Urothelium cell line (cell line): ENCODE measurements at regions not wholly inside any gene's neighbourhood (a gene's known extent, or its start where the extent isn't known, plus 50 kb on each side); places are given as distances from the start of the nearest gene placed in this dataset.

Experiments used
- DNase-seq: peaks from one replicate; pipeline ENCODE4 v3.0.0; 2011; ENCODE audit warnings: low spot score, mixed read lengths
- FAIRE-seq: peaks from 2 replicates; lab custom pipeline; 2011; peaks lifted over from hg19 to GRCh38; lab: Jason Lieb, UNC

GRCh38 chr5:39850291-39850690 lies 425.5 kb upstream of the DAB2 start:
- no peak for FAIRE-seq

GRCh38 chr5:39846144-39846543 lies 421.4 kb upstream of the DAB2 start:
- peak; percentile 50 for FAIRE-seq

More at GRCh38 chr5:39850291-39850690, 425.5 kb upstream of the DAB2 start:
- DNase-seq: no peak

GRCh38 chr5:39843767-39844166 lies 419.0 kb upstream of the DAB2 start:
- FAIRE-seq: no peak
- DNase-seq: no peak

More at GRCh38 chr5:39846144-39846543, 421.4 kb upstream of the DAB2 start:
- DNase-seq: no peak

- no peak for FAIRE-seq
- DNase-seq: no peak
These were observed 410.6 kb upstream of the DAB2 start for GRCh38 chr5:39835371-39835770.

GRCh38 chr5:39829441-39829840 lies 404.7 kb upstream of the DAB2 start:
- DNase-seq (no peak), FAIRE-seq (no peak)

- no peak for DNase-seq
- no peak for FAIRE-seq
These were observed 401.3 kb upstream of the DAB2 start for GRCh38 chr5:39826051-39826450.

- FAIRE-seq: no peak
These were observed 400.5 kb upstream of the DAB2 start for GRCh38 chr5:39825301-39825700.

GRCh38 chr5:39822020-39822419 lies 397.2 kb upstream of the DAB2 start:
- FAIRE-seq (no peak), DNase-seq (no peak)

More at GRCh38 chr5:39825301-39825700, 400.5 kb upstream of the DAB2 start:
- DNase-seq: no peak

- no peak for FAIRE-seq
- DNase-seq: no peak
These were observed 392.1 kb upstream of the DAB2 start for GRCh38 chr5:39816866-39817265.

GRCh38 chr5:39816156-39816845 lies 391.5 kb upstream of the DAB2 start:
- DNase-seq: no peak
- no peak for FAIRE-seq

- FAIRE-seq: no peak
These were observed 390.9 kb upstream of the DAB2 start for GRCh38 chr5:39815711-39816110.

GRCh38 chr5:39811381-39811780 lies 386.6 kb upstream of the DAB2 start:
- FAIRE-seq (no peak), DNase-seq (no peak)

More at GRCh38 chr5:39815711-39816110, 390.9 kb upstream of the DAB2 start:
- no peak for DNase-seq

- no peak for FAIRE-seq
These were observed 383.9 kb upstream of the DAB2 start for GRCh38 chr5:39808656-39809055.

GRCh38 chr5:39801306-39801705 lies 376.5 kb upstream of the DAB2 start:
- DNase-seq (no peak), FAIRE-seq (no peak)

More at GRCh38 chr5:39808656-39809055, 383.9 kb upstream of the DAB2 start:
- DNase-seq: no peak

- FAIRE-seq: no peak
These were observed 375.3 kb upstream of the DAB2 start for GRCh38 chr5:39800042-39800601.

GRCh38 chr5:39799242-39799641 lies 374.5 kb upstream of the DAB2 start:
- no peak for DNase-seq
- FAIRE-seq: no peak

More at GRCh38 chr5:39800042-39800601, 375.3 kb upstream of the DAB2 start:
- no peak for DNase-seq

- no peak for FAIRE-seq
- no peak for DNase-seq
These were observed 369.9 kb upstream of the DAB2 start for GRCh38 chr5:39794513-39795210.

- no peak for DNase-seq
- no peak for FAIRE-seq
These were observed 360.6 kb upstream of the DAB2 start for GRCh38 chr5:39785410-39785809.

GRCh38 chr5:39783756-39784421 lies 359.1 kb upstream of the DAB2 start:
- FAIRE-seq (no peak), DNase-seq (no peak)

- FAIRE-seq: no peak
- DNase-seq: no peak
These were observed 355.6 kb upstream of the DAB2 start for GRCh38 chr5:39780347-39780746.

GRCh38 chr5:39779831-39780230 lies 355.1 kb upstream of the DAB2 start:
- DNase-seq: no peak
- no peak for FAIRE-seq
